OCI-LY3 (cell line): ENCODE measurements at regions not wholly inside any gene's neighbourhood (a gene's known extent, or its start where the extent isn't known, plus 50 kb on each side); places are given as distances from the start of the nearest gene placed in this dataset.

Experiments
- CTCF ChIP-seq: fragments of 200-600, 300-600 bp; sonication (generic); IDR thresholded peaks from 2 replicates; pipeline ENCODE4 v1.5.1; 2014; ENCODE audit warnings: antibody characterized with exemption, low read length, low read depth
- EZH2phosphoT487 ChIP-seq: fragments of 200-600 bp; shearing (Covaris generic); IDR thresholded peaks from 2 replicates; pipeline ENCODE4 v1.6.1; 2018; ENCODE audit warnings: antibody characterized with exemption, mixed run types, low read depth

GRCh38 chr5:68554571-68555279 is 339.2 kb downstream of the PIK3R1 start:
- TF ChIP-seq CTCF (no peak), EZH2phosphoT487 (no peak)
